NCI-H1436 (cell line): ENCODE measurements at regions not wholly inside any gene's neighbourhood (a gene's known extent, or its start where the extent isn't known, plus 50 kb on each side); places are given as distances from the start of the nearest gene placed in this dataset.

Experiments used
- DNase-seq: peaks from one replicate; lab custom pipeline; 2025; lab: John Stamatoyannopoulos, UW

DNA sequence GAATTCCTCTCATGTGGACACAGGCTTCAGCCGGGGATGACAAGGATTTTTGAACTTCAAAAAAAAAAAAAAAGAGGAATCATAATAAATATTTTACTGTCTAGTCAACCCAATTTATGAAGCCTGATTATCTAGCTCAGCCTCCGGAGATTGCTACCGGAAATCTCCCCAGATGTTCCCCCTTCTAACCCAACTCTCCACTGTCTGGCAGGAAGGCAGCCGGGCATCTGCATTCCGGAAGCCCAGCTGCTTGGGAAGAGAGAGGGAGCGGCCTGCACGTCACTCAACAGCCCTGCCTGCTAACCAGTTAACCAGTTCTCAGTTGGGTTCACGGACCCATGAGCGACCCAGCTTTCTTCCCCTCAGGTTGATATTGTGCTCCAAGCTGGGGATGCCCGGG is 87.2 kb upstream of the POU3F3 start:
- no peak for DNase-seq

DNA sequence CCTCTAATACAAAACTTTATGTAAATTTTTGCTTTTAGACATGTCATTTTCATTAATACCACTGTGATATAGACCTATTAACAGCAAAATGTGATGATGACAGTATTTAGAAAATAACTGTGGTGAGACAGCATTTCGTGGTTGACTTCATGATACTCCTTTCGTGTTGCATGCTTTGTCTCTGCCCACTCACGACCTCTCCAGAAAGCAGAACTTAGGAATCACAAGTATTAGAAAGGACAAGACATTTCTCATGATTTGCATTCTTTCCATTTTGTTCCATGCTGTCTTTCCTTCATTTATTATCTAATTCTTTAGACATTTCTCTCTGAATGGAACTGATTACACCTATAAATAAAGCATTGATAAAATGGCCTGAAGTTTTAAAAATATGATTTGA is 85.2 kb upstream of the POU3F3 start:
- no peak for DNase-seq

DNA sequence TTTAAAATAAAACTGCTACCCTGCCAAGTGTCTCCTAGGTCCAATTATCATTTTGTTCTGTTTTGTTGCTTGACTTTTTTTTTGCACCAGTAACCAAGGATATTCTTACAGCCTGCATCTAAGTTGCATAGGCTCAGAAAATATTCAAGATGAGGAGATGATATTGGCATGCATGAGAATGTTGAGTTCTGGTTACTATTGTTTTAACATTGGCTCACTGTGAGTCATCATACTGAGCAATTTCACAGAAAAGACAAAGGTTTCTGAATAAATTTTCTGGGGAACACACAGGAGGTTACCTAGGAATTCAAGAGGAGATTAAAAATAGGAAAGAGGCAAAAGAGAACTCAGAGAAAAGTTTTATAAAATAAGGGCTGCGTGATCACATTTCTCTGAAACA is 84.8 kb upstream of the POU3F3 start:
- DNase-seq = no peak

DNA sequence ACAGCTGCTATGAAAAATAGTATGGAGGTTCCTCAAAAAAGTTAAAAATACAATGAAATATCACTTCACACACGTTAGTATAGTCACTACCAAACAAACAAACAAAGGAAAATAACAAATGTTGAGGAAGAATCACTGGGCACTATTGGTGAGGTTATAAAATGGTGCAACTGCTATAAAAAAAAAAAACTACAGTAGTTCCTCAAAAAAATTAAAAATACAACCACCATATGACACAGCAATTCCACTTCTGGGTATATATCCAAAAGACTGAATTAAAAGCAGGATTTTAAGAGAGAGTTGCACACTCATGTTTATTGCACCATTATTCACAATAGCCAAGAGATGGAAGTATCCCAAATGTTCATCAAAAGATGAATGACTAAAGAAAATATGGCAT is 80.9 kb upstream of the POU3F3 start:
- no peak for DNase-seq

- DNase-seq = no peak
Measured at GRCh38 chr2:104774631-104775030, 79.3 kb upstream of the POU3F3 start.

DNA sequence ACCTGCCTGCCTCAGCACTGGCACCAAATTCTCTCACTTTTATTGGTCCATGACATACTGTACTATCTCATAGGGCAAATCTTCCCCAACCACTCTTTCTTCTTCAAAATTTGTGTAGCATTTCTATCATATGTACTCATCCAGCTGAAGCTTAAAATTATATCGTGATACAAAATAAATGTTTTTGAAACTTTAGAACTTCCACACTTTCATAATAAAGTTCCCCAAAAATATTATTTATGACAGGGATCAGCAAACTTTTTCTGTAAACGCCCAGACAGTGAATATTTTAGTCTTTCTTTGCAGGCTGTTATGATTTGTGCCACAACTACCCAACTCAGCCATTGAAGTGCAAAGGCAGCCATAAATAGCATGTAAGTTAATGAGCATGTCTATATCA is 76.2 kb upstream of the POU3F3 start:
- no peak for DNase-seq

GRCh38 chr2:104781151-104781550 is 72.8 kb upstream of the POU3F3 start:
- no peak for DNase-seq

DNA sequence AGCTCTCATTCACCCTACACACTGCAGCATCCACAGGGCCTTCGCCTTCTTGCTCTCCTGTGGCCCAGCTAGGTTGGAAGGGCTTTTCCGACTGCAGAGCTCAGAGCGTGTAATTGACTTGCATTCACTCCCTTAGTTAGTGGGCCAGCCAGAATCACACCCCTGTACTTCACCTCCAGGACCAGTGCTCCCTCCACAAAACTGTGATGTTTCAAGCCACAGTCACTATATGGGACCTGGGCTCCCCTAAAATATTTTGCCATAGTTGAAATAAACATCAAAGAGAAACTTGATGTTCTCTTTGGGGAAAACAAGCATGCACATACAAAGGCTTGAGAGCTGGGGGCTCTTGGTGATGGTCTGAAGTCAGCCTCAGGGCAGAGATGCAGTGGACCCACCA is 69.7 kb upstream of the POU3F3 start:
- DNase-seq = no peak

- DNase-seq = no peak
Measured at GRCh38 chr2:104786204-104786603, 67.7 kb upstream of the POU3F3 start.

DNA sequence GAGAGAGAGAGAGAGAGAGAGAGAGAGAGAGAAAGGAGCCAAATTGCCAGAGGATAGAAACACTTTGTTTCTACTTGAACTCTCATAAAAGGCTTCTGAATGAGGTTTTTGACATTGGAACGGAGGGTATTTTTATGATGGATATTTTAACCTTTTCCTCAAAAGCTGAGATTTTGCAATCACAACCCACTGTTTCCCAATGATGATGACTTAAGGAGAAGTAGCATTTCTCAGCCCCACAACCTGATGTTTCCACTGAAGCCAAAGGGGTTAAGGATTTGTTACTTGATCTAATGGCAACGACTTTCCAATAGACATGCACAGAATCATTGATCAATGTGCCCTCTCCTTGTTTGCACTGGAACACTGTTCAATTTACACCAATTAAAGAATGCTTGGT is 67.1 kb upstream of the POU3F3 start:
- no peak for DNase-seq

DNA sequence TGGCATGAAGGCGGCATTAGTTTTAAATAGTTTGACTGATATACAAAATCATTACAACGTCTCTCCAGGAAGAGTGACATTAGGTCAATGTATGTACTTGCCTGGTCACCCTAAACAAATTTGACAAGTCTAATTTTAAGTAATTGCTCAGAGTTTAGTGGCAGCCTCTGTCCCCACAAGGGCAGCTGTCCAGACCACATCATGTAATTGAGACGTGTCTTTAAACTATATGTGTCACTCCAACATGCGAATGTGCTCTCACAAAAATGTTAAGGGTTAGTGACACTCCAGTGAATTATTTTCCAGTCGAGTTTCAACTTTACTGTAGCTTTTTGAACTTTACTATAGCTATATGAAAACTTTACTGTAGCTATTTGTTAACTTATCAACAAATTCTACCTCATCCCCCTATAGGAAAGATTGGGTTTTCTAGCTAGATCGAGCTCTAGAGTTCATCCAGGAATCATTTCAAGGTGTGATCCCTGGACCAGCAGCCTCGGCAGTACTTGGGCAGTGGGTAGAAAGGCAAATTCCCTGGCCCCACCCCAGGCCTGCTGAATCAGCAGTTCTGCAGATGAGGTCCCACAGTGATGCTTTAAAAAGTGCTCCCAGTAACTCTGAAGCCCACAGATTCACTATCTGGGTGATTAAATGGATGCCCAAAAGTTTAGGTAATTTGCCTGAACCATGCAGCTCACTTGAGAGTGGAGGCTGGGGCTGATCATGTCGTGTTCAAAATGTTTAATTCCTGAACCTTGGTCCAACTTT is 66.4 kb upstream of the POU3F3 start:
- no peak for DNase-seq

GRCh38 chr2:104788742-104789455 is 65.0 kb upstream of the POU3F3 start:
- DNase-seq = no peak

DNA sequence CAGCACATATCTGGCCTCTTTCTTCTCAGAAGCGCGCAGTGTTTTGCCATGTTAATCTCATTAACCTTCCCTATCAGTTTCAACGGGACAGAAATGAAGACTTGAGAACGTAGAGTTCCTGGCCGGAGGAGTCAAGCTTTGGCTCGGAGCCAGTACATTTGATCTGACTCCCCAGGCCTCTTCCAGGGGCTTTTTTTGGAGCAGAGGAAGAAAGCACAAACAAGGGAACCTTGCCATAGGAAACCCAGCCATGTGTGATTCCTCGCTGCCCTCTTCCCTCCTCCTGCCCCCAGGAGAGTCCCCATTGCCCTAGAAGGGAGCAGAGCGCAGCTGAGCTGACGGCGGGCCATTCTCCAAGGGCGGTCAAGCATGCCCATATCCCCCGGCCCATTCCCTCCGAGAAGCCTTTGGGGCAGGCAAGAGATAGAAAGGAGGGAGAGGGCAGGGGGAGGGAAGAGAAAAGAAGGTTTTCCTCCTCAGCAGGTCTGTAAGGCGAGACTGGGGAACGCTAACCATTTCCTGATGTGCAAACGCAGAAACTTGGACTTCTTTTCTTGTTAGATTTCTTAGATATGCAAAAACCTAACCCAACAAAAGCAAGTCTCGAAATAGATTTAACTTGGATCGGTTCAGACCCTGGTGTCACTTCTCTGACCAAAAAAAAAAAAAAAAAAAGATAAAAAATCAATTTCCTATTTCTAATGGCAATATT is 63.7 kb upstream of the POU3F3 start:
- no peak for DNase-seq

GRCh38 chr2:104790901-104791495 is 62.9 kb upstream of the POU3F3 start:
- DNase-seq = no peak

DNA sequence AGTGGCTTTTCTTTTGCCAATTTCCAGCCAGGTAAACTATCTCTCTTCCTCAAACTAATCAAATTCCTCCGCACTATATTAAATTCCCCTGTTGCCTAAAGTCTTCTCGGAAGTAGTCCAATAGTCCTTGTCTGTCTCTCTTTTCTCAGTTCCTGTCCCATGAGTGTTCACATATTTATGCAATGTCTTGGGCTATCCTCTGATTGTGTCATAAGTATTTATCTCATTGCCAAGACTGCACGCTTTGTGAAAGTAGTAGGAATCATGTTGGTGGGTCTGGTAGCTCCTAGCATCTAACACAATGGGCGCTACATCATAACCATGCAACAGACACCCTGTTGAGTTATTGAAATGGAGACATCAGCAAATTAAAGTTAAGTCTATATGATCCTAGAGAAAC is 59.9 kb upstream of the POU3F3 start:
- DNase-seq = no peak

GRCh38 chr2:104794441-104794840 is 59.5 kb upstream of the POU3F3 start:
- no peak for DNase-seq
